ENCODE measurements at regions not wholly inside any gene's neighbourhood (a gene's known extent, or its start where the extent isn't known, plus 50 kb on each side); places are given as distances from the start of the nearest gene placed in this dataset.

- TF ChIP-seq, protein P1, sequence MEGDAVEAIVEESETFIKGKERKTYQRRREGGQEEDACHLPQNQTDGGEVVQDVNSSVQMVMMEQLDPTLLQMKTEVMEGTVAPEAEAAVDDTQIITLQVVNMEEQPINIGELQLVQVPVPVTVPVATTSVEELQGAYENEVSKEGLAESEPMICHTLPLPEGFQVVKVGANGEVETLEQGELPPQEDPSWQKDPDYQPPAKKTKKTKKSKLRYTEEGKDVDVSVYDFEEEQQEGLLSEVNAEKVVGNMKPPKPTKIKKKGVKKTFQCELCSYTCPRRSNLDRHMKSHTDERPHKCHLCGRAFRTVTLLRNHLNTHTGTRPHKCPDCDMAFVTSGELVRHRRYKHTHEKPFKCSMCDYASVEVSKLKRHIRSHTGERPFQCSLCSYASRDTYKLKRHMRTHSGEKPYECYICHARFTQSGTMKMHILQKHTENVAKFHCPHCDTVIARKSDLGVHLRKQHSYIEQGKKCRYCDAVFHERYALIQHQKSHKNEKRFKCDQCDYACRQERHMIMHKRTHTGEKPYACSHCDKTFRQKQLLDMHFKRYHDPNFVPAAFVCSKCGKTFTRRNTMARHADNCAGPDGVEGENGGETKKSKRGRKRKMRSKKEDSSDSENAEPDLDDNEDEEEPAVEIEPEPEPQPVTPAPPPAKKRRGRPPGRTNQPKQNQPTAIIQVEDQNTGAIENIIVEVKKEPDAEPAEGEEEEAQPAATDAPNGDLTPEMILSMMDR (IDR thresholded peaks at IDR 0.05), result no peak
- no peak for TF ChIP-seq POLR2A (IDR thresholded peaks at IDR 0.05)
- Histone ChIP-seq H3K36me3 (replicated peaks in 1 of 2) (no peaks in the 10 kb centered on the region), H3K9me3 (replicated peaks in 1 of 3) (no peaks in the 10 kb centered on the region), H3K4me3 (no peak overlapping the region), H3K4me1 (replicated peaks in 1 of 2) (no peaks in the 10 kb centered on the region), H3K27me3 (no peaks in the 10 kb centered on the region), H3K27ac (no peak overlapping the region)
- DNase-seq, result no peak
- intact Hi-C loops (cut with DNase I), result no loop called here
Measured at GRCh38 chr4:20084488-20084887, 167.2 kb upstream of the SLIT2 start.

DNA sequence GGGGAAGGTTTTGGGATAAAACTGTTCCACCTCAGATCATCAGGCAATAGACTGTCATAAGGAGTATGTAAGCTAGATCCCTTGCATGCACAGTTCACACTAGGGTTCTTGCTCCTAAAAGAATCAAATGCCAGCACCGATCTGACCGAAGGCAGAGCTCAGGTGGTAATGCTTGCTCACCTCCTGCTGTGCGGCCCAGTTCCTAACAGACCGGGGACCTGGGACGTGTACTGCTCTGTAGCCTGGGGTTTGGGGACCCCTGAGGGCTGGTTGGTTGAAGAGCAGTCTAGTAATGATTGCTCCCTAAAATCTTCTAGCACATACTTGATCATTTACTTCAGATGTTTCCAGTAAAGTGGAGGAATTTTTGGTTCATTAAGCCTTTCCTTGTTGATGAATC lies 173.1 kb upstream of the SLIT2 start:
- intact Hi-C loops (cut with DNase I), result no loop called here
- no peak overlapping the region for H3K4me3 ChIP-seq
- TF ChIP-seq, protein P1 (IDR thresholded peaks at IDR 0.05), result no peak
- TF ChIP-seq POLR2A (IDR thresholded peaks at IDR 0.05), result no peak
- H3K27me3 ChIP-seq, result no peaks in the 10 kb centered on the region
- no peaks in the 10 kb centered on the region for H3K9me3 ChIP-seq (replicated peaks in 1 of 3)
- H3K27ac ChIP-seq, result no peak overlapping the region
- no peak for DNase-seq
- WGBS, 4 donors, result 84 to 100% (median 90%) methylated on average over 2 to 5 of the region's 5 CpGs
- no peaks in the 10 kb centered on the region for H3K36me3 ChIP-seq (replicated peaks in 1 of 2)
- no peaks in the 10 kb centered on the region for H3K4me1 ChIP-seq (replicated peaks in 1 of 2)

GRCh38 chr4:20075248-20075871 lies 176.3 kb upstream of the SLIT2 start:
- Histone ChIP-seq H3K27me3 (no peaks in the 10 kb centered on the region), H3K4me3 (no peak overlapping the region), H3K9me3 (replicated peaks in 1 of 3) (no peaks in the 10 kb centered on the region), H3K36me3 (replicated peaks in 1 of 2) (no peaks in the 10 kb centered on the region), H3K27ac (no peak overlapping the region), H3K4me1 (replicated peaks in 1 of 2) (no peaks in the 10 kb centered on the region)
- TF ChIP-seq POLR2A (IDR thresholded peaks at IDR 0.05), result no peak
- TF ChIP-seq, protein P1 (IDR thresholded peaks at IDR 0.05), result peak in 1 of 6 experiments; percentile 10
- no peak for DNase-seq
- intact Hi-C loops (cut with DNase I), result no loop called here

DNA sequence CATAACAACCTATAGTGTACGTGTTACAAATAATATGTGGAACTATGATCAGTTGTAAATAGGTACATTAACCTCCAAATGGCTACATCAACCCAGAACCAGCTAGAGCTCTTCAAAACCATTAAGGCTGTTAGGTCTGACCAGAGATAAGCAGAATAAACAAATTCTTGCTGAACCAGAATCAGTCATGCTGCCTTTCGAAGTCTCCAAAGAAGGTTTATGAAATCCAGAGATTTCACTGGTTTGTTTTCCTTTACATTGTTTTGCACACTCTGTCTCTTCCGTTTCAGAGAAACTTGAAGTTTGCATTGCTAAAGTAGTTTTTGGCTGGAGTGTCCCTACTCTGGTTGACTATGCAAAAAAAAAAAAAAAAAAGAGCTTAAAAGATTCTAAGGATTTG lies 177.3 kb upstream of the SLIT2 start:
- Histone ChIP-seq H3K27me3 (no peaks in the 10 kb centered on the region), H3K9me3 (replicated peaks in 1 of 3) (no peaks in the 10 kb centered on the region)

More for the DNA sequence above, 177.3 kb upstream of the SLIT2 start:
- Histone ChIP-seq H3K4me3 (no peak overlapping the region), H3K27ac (no peak overlapping the region), H3K36me3 (replicated peaks in 1 of 2) (no peaks in the 10 kb centered on the region), H3K4me1 (replicated peaks in 1 of 2) (no peaks in the 10 kb centered on the region)
- DNase-seq, result no peak
- WGBS, 4 donors, result 68 to 85% (median 74%) methylated on average over 3 of the region's 3 CpGs
- intact Hi-C loops (cut with DNase I), result no loop called here
- TF ChIP-seq, protein P1 (IDR thresholded peaks at IDR 0.05), result no peak
- no peak for TF ChIP-seq POLR2A (IDR thresholded peaks at IDR 0.05)

Measured in adrenal gland (tissue), 9 donors.